Right renal pelvis (tissue), 4 donors: ENCODE measurements at regions not wholly inside any gene's neighbourhood (a gene's known extent, or its start where the extent isn't known, plus 50 kb on each side); places are given as distances from the start of the nearest gene placed in this dataset.

Experiments used
- DNase-seq, 4 donors: peaks; one replicate each; pipeline ENCODE4 v3.0.0-alpha.2; 2013; ENCODE audit warnings: low read depth in 4 of 4, low spot score in 3 of 4, missing footprints in 1 of 4

- no peak for DNase-seq
These were observed 333.6 kb upstream of the FAM241A start for GRCh38 chr4:111811661-111812060.

GRCh38 chr4:111812114-111812513 lies 333.1 kb upstream of the FAM241A start:
- no peak for DNase-seq

GRCh38 chr4:111812760-111813159 lies 332.5 kb upstream of the FAM241A start:
- no peak for DNase-seq

GRCh38 chr4:111813555-111814140 lies 331.6 kb upstream of the FAM241A start:
- no peak for DNase-seq

GRCh38 chr4:111814961-111815360 lies 330.3 kb upstream of the FAM241A start:
- DNase-seq = no peak

- DNase-seq = no peak
These were observed 323.9 kb upstream of the FAM241A start for GRCh38 chr4:111821342-111821741.

GRCh38 chr4:111836601-111837000 lies 308.7 kb upstream of the FAM241A start:
- DNase-seq = no peak

GRCh38 chr4:111837761-111838160 lies 307.5 kb upstream of the FAM241A start:
- DNase-seq = no peak

GRCh38 chr4:111838406-111838930 lies 306.8 kb upstream of the FAM241A start:
- DNase-seq = no peak

GRCh38 chr4:111839141-111839540 lies 306.1 kb upstream of the FAM241A start:
- DNase-seq = no peak

GRCh38 chr4:111842336-111842735 lies 302.9 kb upstream of the FAM241A start:
- no peak for DNase-seq

- no peak for DNase-seq
These were observed 297.8 kb upstream of the FAM241A start for GRCh38 chr4:111847296-111848008.

GRCh38 chr4:111849746-111850284 lies 295.4 kb upstream of the FAM241A start:
- DNase-seq = no peak

GRCh38 chr4:111854494-111855087 lies 290.7 kb upstream of the FAM241A start:
- peak in 3 of 4 donors; percentile 7 to 14 (median 10) for DNase-seq

GRCh38 chr4:111855308-111855707 lies 289.9 kb upstream of the FAM241A start:
- DNase-seq = no peak

- no peak for DNase-seq
These were observed 281.2 kb upstream of the FAM241A start for GRCh38 chr4:111864066-111864465.

- no peak for DNase-seq
These were observed 275.9 kb upstream of the FAM241A start for GRCh38 chr4:111869339-111869738.

GRCh38 chr4:111871802-111872201 lies 273.5 kb upstream of the FAM241A start:
- DNase-seq = no peak

GRCh38 chr4:111873801-111874200 lies 271.5 kb upstream of the FAM241A start:
- DNase-seq = no peak

GRCh38 chr4:111879539-111879938 lies 265.7 kb upstream of the FAM241A start:
- no peak for DNase-seq

- DNase-seq = no peak
These were observed 265.1 kb upstream of the FAM241A start for GRCh38 chr4:111880116-111880515.
